ENCODE measurements at regions not wholly inside any gene's neighbourhood (a gene's known extent, or its start where the extent isn't known, plus 50 kb on each side); places are given as distances from the start of the nearest gene placed in this dataset.

DNA sequence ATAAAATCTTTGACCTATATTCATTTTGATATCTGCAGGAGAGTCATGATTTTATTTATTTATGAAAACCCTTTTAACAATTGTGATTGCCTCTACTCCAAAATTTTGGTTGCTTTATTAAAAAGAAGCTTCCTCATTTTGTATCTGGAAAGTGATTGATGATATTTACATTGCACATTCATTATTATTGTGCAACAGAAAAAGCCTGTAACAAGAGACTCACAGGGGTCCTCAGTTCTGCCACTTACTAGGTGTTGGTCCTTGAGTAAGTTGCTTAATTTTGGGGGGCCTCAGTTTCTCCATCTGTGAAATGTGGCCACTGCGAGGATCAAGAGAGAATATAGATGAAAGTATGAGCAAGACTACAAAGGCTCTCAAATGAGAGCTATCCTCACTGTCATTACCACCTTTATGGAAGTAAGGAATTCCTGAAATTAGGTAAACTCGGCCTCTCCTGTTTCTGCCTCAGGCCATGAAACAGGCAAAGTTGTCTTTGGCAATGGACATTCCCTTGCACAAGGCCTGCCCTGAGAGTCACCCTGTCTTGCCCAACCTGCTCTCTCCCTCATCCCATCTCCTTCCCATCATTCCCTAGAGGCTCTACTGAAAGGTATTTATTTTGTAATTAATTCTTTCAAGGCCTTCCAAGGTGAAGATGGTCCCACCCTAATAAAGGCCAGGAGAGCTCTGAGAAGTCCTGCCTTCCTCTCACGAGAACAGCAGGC lies 66.1 kb upstream of the ABLIM1 start:
- no peaks in the 10 kb centered on the region for H3K27me3 Mint-ChIP-seq (ENCODE audit: unreplicated experiment)
- no peaks in the 10 kb centered on the region for H3K36me3 Mint-ChIP-seq (ENCODE audit: unreplicated experiment)
- no peaks in the 10 kb centered on the region for H3K4me1 Mint-ChIP-seq (ENCODE audit: low read depth, unreplicated experiment)
- no peak overlapping the region for H3K4me3 Mint-ChIP-seq (ENCODE audit: unreplicated experiment)
- no peak for DNase-seq
- no peak overlapping the region for H3K27ac Mint-ChIP-seq (ENCODE audit: unreplicated experiment)
- TF ChIP-seq CTCF (IDR thresholded peaks at IDR 0.05; ENCODE audit: partially characterized antibody, unreplicated experiment), result no peak
- peaks cover 1% of the 10 kb centered on the region for H3K9me3 Mint-ChIP-seq (ENCODE audit: unreplicated experiment)

- no peak overlapping the region for H3K4me3 Mint-ChIP-seq (ENCODE audit: unreplicated experiment)
- no peaks in the 10 kb centered on the region for H3K4me1 Mint-ChIP-seq (ENCODE audit: low read depth, unreplicated experiment)
- no peak for DNase-seq
- H3K27me3 Mint-ChIP-seq (ENCODE audit: unreplicated experiment), result no peaks in the 10 kb centered on the region
- no peak overlapping the region for H3K27ac Mint-ChIP-seq (ENCODE audit: unreplicated experiment)
- H3K9me3 Mint-ChIP-seq (ENCODE audit: unreplicated experiment), result peaks cover 1% of the 10 kb centered on the region
- H3K36me3 Mint-ChIP-seq (ENCODE audit: unreplicated experiment), result no peaks in the 10 kb centered on the region
- no peak for TF ChIP-seq CTCF (IDR thresholded peaks at IDR 0.05; ENCODE audit: partially characterized antibody, unreplicated experiment)
Measured at GRCh38 chr10:114724716-114725106, 66.6 kb upstream of the ABLIM1 start.

DNA sequence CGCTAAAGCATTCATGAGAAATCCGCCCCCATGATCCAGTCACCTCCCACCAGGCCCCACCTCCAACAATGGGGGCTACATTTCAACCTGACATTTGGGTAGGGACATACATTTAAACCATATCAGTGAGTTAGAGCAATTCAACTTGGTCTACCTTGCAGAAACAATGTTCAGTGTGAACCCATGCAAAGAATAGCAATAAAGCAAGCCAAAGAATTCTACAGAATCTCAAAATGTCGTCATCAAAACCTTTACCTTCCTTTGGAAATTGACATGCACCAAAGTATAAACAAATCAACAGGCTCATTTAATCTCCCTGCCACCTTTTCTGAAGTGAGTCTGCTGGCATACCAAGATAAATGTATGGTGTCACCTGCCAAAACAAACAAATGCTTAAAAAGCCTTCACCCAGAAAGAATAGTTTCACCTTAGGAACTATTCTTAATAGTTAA lies 68.8 kb upstream of the ABLIM1 start:
- Mint-ChIP-seq H3K27ac (ENCODE audit: unreplicated experiment) (no peak overlapping the region), H3K9me3 (ENCODE audit: unreplicated experiment) (peaks cover 1% of the 10 kb centered on the region), H3K27me3 (ENCODE audit: unreplicated experiment) (no peaks in the 10 kb centered on the region), H3K4me1 (ENCODE audit: low read depth, unreplicated experiment) (no peaks in the 10 kb centered on the region), H3K36me3 (ENCODE audit: unreplicated experiment) (no peaks in the 10 kb centered on the region), H3K4me3 (ENCODE audit: unreplicated experiment) (no peak overlapping the region)
- no peak for TF ChIP-seq CTCF (IDR thresholded peaks at IDR 0.05; ENCODE audit: partially characterized antibody, unreplicated experiment)
- DNase-seq, result no peak

- Mint-ChIP-seq H3K4me3 (ENCODE audit: unreplicated experiment) (no peak overlapping the region), H3K36me3 (ENCODE audit: unreplicated experiment) (no peaks in the 10 kb centered on the region), H3K27me3 (ENCODE audit: unreplicated experiment) (no peaks in the 10 kb centered on the region), H3K27ac (ENCODE audit: unreplicated experiment) (no peak overlapping the region), H3K4me1 (ENCODE audit: low read depth, unreplicated experiment) (no peaks in the 10 kb centered on the region), H3K9me3 (ENCODE audit: unreplicated experiment) (peaks cover 1% of the 10 kb centered on the region)
- no peak for TF ChIP-seq CTCF (IDR thresholded peaks at IDR 0.05; ENCODE audit: partially characterized antibody, unreplicated experiment)
- DNase-seq, result no peak
Measured at GRCh38 chr10:114728325-114728724, 70.2 kb upstream of the ABLIM1 start.

- no peak overlapping the region for H3K4me3 Mint-ChIP-seq (ENCODE audit: unreplicated experiment)
- no peaks in the 10 kb centered on the region for H3K36me3 Mint-ChIP-seq (ENCODE audit: unreplicated experiment)
Measured at GRCh38 chr10:114729103-114729659, 71.1 kb upstream of the ABLIM1 start.

More at GRCh38 chr10:114729103-114729659, 71.1 kb upstream of the ABLIM1 start:
- H3K27ac Mint-ChIP-seq (ENCODE audit: unreplicated experiment), result no peak overlapping the region
- no peak for TF ChIP-seq CTCF (IDR thresholded peaks at IDR 0.05; ENCODE audit: partially characterized antibody, unreplicated experiment)
- no peaks in the 10 kb centered on the region for H3K4me1 Mint-ChIP-seq (ENCODE audit: low read depth, unreplicated experiment)
- DNase-seq, result no peak
- H3K9me3 Mint-ChIP-seq (ENCODE audit: unreplicated experiment), result peaks cover 1% of the 10 kb centered on the region
- no peaks in the 10 kb centered on the region for H3K27me3 Mint-ChIP-seq (ENCODE audit: unreplicated experiment)

All from glutamatergic neuron (in vitro differentiated cells).